Testis (tissue), 2 donors: ENCODE measurements at regions not wholly inside any gene's neighbourhood (a gene's known extent, or its start where the extent isn't known, plus 50 kb on each side); places are given as distances from the start of the nearest gene placed in this dataset.

Source experiments
- DNase-seq: peaks from one replicate; pipeline ENCODE4 v3.0.0-alpha.2; 2019
- H3K27ac ChIP-seq, 2 donors: fragments of 200-600 bp; sonication (generic); one replicate each; pipeline ENCODE4 v1.5.1; 2019
- H3K27me3 ChIP-seq: fragments of 200-600 bp; sonication (generic); one replicate; pipeline ENCODE4 v1.5.1; 2019
- H3K36me3 ChIP-seq: fragments of 200-600 bp; sonication (generic); one replicate; pipeline ENCODE4 v1.5.1; 2017; ENCODE audit warnings: low read depth; ENCODE audit errors: missing control alignments
- H3K4me1 ChIP-seq: fragments of 200-600 bp; sonication (generic); one replicate; pipeline ENCODE4 v1.5.1; 2019
- H3K4me3 ChIP-seq, 2 donors: fragments of 200-600 bp; sonication (generic); one replicate each; pipeline ENCODE4 v1.5.1; 2017 to 2019
- H3K9me3 ChIP-seq: fragments of 200-600 bp; sonication (generic); one replicate; pipeline ENCODE4 v1.5.1; 2017
- POLR2A ChIP-seq: fragments of 450-650 bp; IDR thresholded peaks from one replicate; pipeline ENCODE4 v1.6.1; 2017; ENCODE audit warnings: antibody characterized with exemption, mild to moderate bottlenecking, moderate library complexity
- WGBS, 2 donors: methylation state at CpG; one replicate each; pipeline ENCODE4 v1.1.5; 2018; 5-methylcytosine and 5-hydroxymethylcytosine counted together
- intact Hi-C: fragments of 100-400 bp; cut with DNase I; formaldehyde crosslinking; loops from one replicate; pipeline ENCODE4 v1.15.1; 2023; ENCODE audit warnings: low total_unique reads
- TF ChIP-seq, protein P1 (sequence below), 3 experiments: fragments of 450-650 bp in 2 of 3; fragments of 200-600 bp in 1 of 3; sonication (generic) in 1 of 3; IDR thresholded peaks; one replicate each; pipeline ENCODE4 v1.5.1; 2016 to 2019; ENCODE audit warnings: antibody characterized with exemption in 3 of 3, mild to moderate bottlenecking in 2 of 3, moderate library complexity in 1 of 3

DNA sequence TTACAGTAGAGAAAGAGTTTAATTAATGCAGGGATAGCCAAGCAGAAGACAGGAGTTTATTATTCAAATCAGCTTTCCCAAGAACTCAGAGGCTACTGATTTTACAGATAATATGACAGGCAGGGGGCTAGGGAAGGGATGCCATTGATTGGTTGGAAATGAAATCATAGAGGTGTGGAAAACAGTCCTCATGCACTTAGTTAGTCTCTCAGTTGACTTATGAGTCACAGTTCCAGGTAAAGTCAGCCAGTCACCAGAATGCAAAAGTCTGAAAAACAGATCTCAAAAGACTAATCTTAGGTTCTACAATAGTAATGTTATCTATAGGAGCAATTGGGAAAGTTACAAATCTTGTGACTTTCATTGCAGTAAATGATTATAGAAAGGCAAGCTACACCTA, 676.4 kb upstream of the CHAC2 start:
- Histone ChIP-seq H3K27ac (no peak overlapping the region), H3K4me1 (no peaks in the 10 kb centered on the region), H3K27me3 (no peaks in the 10 kb centered on the region), H3K36me3 (no peaks in the 10 kb centered on the region), H3K9me3 (no peaks in the 10 kb centered on the region), H3K4me3 (no peak overlapping the region)
- DNase-seq: no peak
- intact Hi-C loops: no loop called here
- TF ChIP-seq, protein P1, sequence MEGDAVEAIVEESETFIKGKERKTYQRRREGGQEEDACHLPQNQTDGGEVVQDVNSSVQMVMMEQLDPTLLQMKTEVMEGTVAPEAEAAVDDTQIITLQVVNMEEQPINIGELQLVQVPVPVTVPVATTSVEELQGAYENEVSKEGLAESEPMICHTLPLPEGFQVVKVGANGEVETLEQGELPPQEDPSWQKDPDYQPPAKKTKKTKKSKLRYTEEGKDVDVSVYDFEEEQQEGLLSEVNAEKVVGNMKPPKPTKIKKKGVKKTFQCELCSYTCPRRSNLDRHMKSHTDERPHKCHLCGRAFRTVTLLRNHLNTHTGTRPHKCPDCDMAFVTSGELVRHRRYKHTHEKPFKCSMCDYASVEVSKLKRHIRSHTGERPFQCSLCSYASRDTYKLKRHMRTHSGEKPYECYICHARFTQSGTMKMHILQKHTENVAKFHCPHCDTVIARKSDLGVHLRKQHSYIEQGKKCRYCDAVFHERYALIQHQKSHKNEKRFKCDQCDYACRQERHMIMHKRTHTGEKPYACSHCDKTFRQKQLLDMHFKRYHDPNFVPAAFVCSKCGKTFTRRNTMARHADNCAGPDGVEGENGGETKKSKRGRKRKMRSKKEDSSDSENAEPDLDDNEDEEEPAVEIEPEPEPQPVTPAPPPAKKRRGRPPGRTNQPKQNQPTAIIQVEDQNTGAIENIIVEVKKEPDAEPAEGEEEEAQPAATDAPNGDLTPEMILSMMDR (IDR thresholded peaks at IDR 0.05): no peak
- TF ChIP-seq POLR2A: no peak

DNA sequence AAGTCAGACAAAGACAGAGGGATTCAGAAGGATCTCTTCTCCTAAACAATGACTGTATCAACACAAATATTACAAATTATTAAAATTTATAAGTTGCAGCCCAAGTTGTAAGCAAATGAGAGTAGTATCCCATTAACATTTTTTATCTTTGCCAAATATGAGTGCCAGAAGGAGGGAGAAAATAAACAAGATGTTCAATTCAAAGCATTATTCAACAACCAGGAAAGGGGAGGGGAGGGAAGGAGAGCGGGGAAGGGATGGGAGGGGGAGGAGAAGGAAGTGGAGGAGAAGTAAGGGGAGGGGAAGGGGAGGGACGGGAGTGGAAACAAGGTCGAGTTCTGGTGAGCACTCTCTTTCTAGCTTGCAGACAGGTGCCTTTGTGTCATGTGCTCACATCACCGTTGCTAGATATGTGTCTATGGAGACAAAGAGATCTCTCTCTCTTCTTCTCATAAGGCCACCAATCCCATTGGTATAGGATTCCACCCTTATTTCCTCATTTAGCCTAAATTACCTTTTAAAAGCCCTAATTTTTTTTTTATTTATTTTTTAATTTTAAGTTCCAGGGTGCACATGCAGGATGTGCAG, 679.6 kb upstream of the CHAC2 start:
- Histone ChIP-seq H3K4me1 (no peaks in the 10 kb centered on the region), H3K36me3 (no peaks in the 10 kb centered on the region), H3K27me3 (no peaks in the 10 kb centered on the region), H3K9me3 (no peaks in the 10 kb centered on the region), H3K4me3 (no peak overlapping the region), H3K27ac (no peak overlapping the region)
- intact Hi-C loops: no loop called here
- 50 to 60% methylated on average over 4 of the region's 4 CpGs for WGBS, 2 donors
- TF ChIP-seq, protein P1 (IDR thresholded peaks at IDR 0.05): no peak
- TF ChIP-seq POLR2A: no peak
- DNase-seq: no peak

DNA sequence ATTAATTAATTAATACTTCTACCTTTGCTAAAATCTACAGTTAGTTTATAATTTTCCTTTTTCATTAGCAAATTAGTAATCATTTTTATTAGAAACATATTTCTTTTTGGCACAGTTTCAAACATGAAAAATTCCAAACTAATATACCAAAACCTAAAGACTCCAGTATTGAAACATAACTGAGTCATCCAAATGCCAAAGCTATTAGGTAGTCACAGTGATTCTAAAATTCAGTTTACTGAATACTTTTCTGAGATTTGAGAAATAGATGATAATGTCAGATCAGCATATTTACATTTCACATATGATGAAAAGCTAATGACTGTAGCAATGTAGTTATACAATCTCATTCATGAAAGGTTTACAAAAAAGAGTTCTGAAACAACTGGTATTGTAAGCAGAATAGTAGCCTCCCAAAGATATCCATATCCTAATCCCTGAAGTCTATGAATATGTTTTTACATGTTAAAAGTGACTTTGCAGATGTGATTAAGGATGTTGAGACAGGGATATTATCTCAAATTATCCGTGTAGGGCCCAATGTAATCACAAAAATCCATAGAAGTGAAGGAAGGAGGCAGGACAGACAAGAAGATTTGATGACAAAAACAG, 680.2 kb upstream of the CHAC2 start:
- H3K36me3 ChIP-seq: no peaks in the 10 kb centered on the region
- intact Hi-C loops: no loop called here
- H3K4me1 ChIP-seq: no peaks in the 10 kb centered on the region
- no peak for DNase-seq
- H3K4me3 ChIP-seq: no peak overlapping the region
- H3K27me3 ChIP-seq: no peaks in the 10 kb centered on the region
- WGBS, 2 donors: 52 to 55% methylated on average over 1 of the region's 1 CpG
- H3K9me3 ChIP-seq: no peaks in the 10 kb centered on the region
- no peak overlapping the region for H3K27ac ChIP-seq
- TF ChIP-seq POLR2A: no peak
- TF ChIP-seq, protein P1 (IDR thresholded peaks at IDR 0.05): no peak

DNA sequence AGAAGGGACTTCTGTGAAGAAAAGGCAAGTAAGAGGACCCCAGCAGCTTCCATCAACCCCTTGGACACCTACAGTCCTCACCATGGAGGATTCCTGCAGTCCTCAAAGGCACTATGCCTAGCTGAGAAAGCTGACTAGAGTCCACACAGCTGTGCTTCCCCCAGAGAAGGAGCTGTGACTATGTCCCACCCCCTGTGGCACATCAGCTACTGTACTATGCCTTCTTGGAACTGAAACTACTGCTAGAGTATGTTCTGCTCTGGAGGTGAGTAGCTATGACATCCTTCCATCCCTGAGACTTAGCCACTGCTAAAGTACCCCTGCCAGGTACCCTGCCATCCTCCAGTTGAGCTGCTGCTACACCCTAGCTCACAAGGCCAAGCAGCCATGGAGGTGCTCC, 690.2 kb upstream of the CHAC2 start:
- TF ChIP-seq, protein P1 (IDR thresholded peaks at IDR 0.05): no peak
- TF ChIP-seq POLR2A: no peak
- Histone ChIP-seq H3K36me3 (no peaks in the 10 kb centered on the region), H3K4me3 (no peak overlapping the region), H3K4me1 (no peaks in the 10 kb centered on the region), H3K9me3 (no peaks in the 10 kb centered on the region), H3K27ac (no peak overlapping the region), H3K27me3 (no peaks in the 10 kb centered on the region)
- DNase-seq: no peak
- intact Hi-C loops: no loop called here

DNA sequence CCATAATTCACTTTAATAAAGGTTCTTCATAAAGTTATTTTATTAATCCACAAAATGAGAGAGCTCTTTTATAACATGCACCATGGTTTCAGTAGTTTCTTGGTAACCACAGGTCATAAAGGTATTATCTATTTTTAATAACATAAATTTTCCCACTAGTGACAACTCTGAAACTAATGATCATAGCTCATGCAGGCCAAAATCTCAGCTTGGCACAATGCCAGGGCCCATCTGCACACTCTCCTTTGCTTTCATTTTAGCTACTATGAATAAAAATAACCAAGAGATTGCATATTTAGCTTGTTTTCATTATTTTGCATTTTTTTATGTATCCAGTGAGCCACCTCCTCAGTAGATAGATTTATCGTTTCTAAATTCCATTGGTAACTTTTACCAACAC, 691.8 kb upstream of the CHAC2 start:
- Histone ChIP-seq H3K27ac (no peak overlapping the region), H3K27me3 (no peaks in the 10 kb centered on the region), H3K4me1 (no peaks in the 10 kb centered on the region), H3K36me3 (no peaks in the 10 kb centered on the region), H3K4me3 (no peak overlapping the region), H3K9me3 (no peaks in the 10 kb centered on the region)
- TF ChIP-seq, protein P1 (IDR thresholded peaks at IDR 0.05): no peak
- TF ChIP-seq POLR2A: no peak
- intact Hi-C loops: no loop called here
- no peak for DNase-seq
- WGBS, 2 donors: 34 to 38% methylated on average over 1 of the region's 1 CpG
